Gastroesophageal sphincter (tissue), 4 donors: ENCODE measurements at regions not wholly inside any gene's neighbourhood (a gene's known extent, or its start where the extent isn't known, plus 50 kb on each side); places are given as distances from the start of the nearest gene placed in this dataset.
"Not testable (repeated sequence)": the region's sequence is repeated elsewhere in the genome, so short reads cannot be mapped to it uniquely, and the experiment has no call there.

Source experiments
- ATAC-seq: fragments of 150-250 bp; one replicate; pipeline ENCODE4 v1.9.1; 2016; ENCODE audit warnings: mild to moderate bottlenecking, moderate library complexity
- H3K27ac ChIP-seq, 4 donors: fragments of 200-600 bp; sonication (generic) in 3 of 4; 1 replicate in 3 of 4; 2 replicates in 1 of 4; pipeline ENCODE4 v1.5.1; 2016 to 2019
- H3K27me3 ChIP-seq: fragments of 200-600 bp; sonication (generic); one replicate; pipeline ENCODE4 v1.5.1; 2019
- H3K36me3 ChIP-seq, 2 donors: fragments of 200-600 bp; sonication (generic); one replicate each; pipeline ENCODE4 v1.5.1; 2019; ENCODE audit warnings: control low read depth in 1 of 2
- H3K4me1 ChIP-seq, 3 donors: fragments of 200-600 bp; sonication (generic); 1 replicate in 2 of 3; 2 replicates in 1 of 3; pipeline ENCODE4 v1.5.1; 2016 to 2019; ENCODE audit warnings: control low read depth in 2 of 3
- H3K4me3 ChIP-seq, 2 donors: fragments of 200-600 bp; sonication (generic); one replicate each; pipeline ENCODE4 v1.5.1; 2019; ENCODE audit warnings: mild to moderate bottlenecking in 1 of 2, moderate library complexity in 1 of 2
- H3K9me3 ChIP-seq, 3 donors: fragments of 200-600 bp; sonication (generic); one replicate each; pipeline ENCODE4 v1.5.1; 2017 to 2019; ENCODE audit warnings: control low read depth in 2 of 3
- EP300 ChIP-seq: sonication (generic); formaldehyde crosslinking; IDR thresholded peaks from one replicate; pipeline ENCODE4 v1.6.1; 2017; ENCODE audit warnings: antibody characterized with exemption, mild to moderate bottlenecking
- POLR2A ChIP-seq, 2 donors: fragments of 450-650 bp; IDR thresholded peaks; one replicate each; pipeline ENCODE4 v1.6.1; 2017; ENCODE audit warnings: antibody characterized with exemption in 2 of 2, mild to moderate bottlenecking in 2 of 2, moderate library complexity in 1 of 2
- POLR2AphosphoS5 ChIP-seq: sonication (generic); formaldehyde crosslinking; IDR thresholded peaks from one replicate; pipeline ENCODE4 v1.6.1; 2017; ENCODE audit warnings: antibody characterized with exemption
- WGBS, 2 donors: methylation state at CpG; one replicate each; pipeline ENCODE4 v1.1.5; 2018; ENCODE audit warnings: low coverage in 1 of 2; 5-methylcytosine and 5-hydroxymethylcytosine counted together
- TF ChIP-seq, protein P1 (sequence below), 4 experiments: fragments of 200-600 bp in 2 of 4; fragments of 450-650 bp in 2 of 4; sonication (generic) in 1 of 4; IDR thresholded peaks; one replicate each; pipeline ENCODE4 v1.5.1; 2017 to 2019; ENCODE audit warnings: antibody characterized with exemption in 4 of 4, mild to moderate bottlenecking in 2 of 4, moderate library complexity in 2 of 4

DNA sequence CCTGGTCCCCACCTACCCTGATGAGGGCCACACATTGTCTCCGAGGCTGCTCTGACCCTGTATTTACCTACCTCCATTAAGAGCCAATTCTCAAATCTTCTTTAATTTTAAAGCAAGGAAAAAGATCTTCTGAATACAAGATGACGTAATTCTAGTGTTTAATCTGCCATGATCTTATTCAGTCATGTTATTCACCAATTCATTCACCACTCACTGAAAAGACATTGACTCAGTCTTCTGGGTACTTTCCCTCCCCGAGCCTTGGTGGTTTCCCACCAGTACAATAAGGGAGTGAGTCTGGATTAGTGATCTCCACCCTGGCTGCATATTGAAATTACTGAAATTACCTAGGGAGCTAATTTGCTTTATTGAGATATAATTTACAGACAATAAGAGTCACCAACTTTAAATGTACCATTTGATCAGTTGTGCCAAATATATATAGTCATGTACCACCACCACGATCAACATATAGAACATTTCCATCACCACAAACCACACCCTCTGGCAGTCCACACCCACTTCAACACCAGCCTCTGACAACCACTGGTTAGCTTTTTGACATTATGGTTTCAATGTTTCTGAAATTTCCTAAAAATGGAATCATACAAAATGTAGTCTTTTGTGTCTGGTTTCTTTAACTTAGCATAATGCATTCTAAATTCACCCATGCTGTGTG lies 117.5 kb upstream of the UNC5B start:
- H3K36me3 ChIP-seq, result no peaks in the 10 kb centered on the region
- H3K27me3 ChIP-seq, result no peaks in the 10 kb centered on the region
- H3K4me1 ChIP-seq, result no peaks in the 10 kb centered on the region
- TF ChIP-seq EP300, result no peak
- no peak for TF ChIP-seq POLR2A (IDR thresholded peaks at IDR 0.05)
- ATAC-seq, result no peak
- no peak overlapping the region for H3K27ac ChIP-seq
- no peaks in the 10 kb centered on the region for H3K9me3 ChIP-seq
- 69 to 85% methylated on average over 4 of the region's 4 CpGs for WGBS, 2 donors
- H3K4me3 ChIP-seq, result no peak overlapping the region

DNA sequence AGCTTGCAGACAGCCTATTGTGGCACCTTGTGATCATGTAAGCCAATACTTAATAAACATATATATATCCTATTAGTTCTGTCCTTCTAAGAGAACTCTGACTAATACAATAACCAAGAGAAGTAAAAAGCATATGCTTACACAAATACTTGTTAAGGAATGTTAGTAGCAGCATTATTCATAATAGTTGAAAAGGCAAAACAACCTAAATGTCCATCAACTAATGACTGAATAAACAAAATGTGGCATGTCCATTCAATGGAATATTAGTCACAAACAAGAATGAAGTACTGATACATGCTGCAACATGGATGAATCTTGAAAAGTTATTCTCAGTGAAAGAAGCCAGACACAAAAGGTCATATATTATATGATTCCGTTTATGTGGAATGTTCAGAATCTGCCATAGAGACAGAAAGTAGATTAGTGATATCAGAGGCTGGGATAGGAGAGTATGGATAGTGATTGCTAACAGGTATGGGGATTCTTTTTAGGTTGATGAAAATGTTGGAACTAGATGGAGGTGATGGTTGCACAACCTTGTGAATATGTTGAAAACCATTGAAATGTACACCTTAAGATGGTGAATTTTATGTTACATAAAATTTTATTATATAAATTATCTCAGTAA lies 112.5 kb upstream of the UNC5B start:
- Histone ChIP-seq H3K27me3 (no peaks in the 10 kb centered on the region), H3K9me3 (no peaks in the 10 kb centered on the region), H3K4me3 (no peak overlapping the region), H3K36me3 (no peaks in the 10 kb centered on the region), H3K4me1 (no peaks in the 10 kb centered on the region), H3K27ac (no peak overlapping the region)
- no peak for ATAC-seq
- 18 to 38% methylated on average over 1 of the region's 1 CpG for WGBS, 2 donors
- TF ChIP-seq POLR2A (IDR thresholded peaks at IDR 0.05), result no peak
- no peak for TF ChIP-seq POLR2AphosphoS5
- TF ChIP-seq, protein P1, sequence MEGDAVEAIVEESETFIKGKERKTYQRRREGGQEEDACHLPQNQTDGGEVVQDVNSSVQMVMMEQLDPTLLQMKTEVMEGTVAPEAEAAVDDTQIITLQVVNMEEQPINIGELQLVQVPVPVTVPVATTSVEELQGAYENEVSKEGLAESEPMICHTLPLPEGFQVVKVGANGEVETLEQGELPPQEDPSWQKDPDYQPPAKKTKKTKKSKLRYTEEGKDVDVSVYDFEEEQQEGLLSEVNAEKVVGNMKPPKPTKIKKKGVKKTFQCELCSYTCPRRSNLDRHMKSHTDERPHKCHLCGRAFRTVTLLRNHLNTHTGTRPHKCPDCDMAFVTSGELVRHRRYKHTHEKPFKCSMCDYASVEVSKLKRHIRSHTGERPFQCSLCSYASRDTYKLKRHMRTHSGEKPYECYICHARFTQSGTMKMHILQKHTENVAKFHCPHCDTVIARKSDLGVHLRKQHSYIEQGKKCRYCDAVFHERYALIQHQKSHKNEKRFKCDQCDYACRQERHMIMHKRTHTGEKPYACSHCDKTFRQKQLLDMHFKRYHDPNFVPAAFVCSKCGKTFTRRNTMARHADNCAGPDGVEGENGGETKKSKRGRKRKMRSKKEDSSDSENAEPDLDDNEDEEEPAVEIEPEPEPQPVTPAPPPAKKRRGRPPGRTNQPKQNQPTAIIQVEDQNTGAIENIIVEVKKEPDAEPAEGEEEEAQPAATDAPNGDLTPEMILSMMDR (IDR thresholded peaks at IDR 0.05), result no peak
- no peak for TF ChIP-seq EP300

DNA sequence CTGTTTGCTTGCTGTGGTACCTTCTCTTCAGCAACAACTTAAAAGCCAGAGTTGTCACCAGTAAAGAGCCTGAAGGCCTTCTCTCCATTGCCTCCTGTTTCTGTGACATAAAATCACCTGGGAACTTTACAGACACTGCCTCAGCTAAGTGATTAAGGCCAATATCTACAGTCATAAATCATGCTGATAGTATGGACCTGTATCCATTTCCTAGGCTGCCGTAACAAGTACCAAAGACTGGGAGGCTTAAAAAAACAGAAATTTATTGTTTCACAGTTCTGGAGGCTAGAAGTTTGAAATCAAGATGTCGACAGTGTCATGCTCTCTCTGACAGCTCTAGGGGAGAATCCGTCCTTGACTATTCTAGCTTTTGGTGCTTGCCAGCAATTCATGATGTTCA lies 108.4 kb upstream of the UNC5B start:
- H3K36me3 ChIP-seq, result no peaks in the 10 kb centered on the region
- H3K27me3 ChIP-seq, result no peaks in the 10 kb centered on the region
- no peak overlapping the region for H3K27ac ChIP-seq
- WGBS, 2 donors, result 68 to 94% methylated on average over 3 of the region's 3 CpGs
- no peak for TF ChIP-seq EP300
- no peak for TF ChIP-seq POLR2AphosphoS5
- TF ChIP-seq POLR2A (IDR thresholded peaks at IDR 0.05), result no peak
- H3K9me3 ChIP-seq, result no peaks in the 10 kb centered on the region
- no peak for ATAC-seq
- no peak overlapping the region for H3K4me3 ChIP-seq
- no peaks in the 10 kb centered on the region for H3K4me1 ChIP-seq

DNA sequence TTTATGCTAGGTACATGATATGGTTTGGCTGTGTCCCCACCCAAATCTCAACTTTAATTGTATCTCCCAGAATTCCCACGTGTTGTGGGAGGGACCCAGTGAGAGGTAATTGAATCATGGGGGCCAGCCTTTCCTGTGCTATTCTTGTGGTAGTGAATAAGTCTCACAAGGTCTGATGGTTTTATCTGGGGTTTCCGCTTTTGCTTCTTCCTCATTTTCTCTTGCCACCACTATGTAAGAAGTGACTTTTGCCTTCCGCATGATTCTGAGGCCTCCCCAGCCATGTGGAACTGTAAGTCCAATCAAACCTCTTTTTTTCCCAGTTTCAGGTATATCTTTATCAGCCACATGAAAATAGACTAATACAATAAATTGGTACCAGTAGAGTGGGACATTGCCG lies 106.2 kb upstream of the UNC5B start:
- not testable (repeated sequence) for ATAC-seq

DNA sequence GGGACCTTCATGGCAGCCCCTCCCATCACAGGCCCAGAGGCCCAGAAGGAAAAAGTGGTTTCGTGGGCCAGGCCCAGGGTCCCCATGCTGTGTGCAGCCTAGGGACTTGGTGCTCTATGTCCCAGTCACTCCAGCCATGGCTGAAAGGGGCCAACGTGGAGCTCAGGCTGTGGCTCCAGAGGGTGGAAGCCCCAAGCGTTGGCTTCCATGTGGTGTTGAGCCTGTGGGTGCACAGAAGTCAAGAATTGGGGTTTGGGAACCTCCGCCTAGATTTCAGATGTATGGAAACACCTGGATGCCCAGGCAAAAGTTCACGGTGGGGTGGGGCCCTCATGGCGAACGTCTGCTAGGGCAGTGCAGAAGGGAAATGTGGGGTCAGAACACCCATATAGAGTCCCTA lies 105.3 kb upstream of the UNC5B start:
- not testable (repeated sequence) for H3K36me3 ChIP-seq, H3K4me1 ChIP-seq, H3K27ac ChIP-seq, H3K4me3 ChIP-seq, H3K27me3 ChIP-seq, ATAC-seq
- peaks cover 0 to 10% (median 0%) of the 10 kb centered on the region in 3 donors for H3K9me3 ChIP-seq
- no CpG with 5 or more reads among the region's 7 CpGs for WGBS, 2 donors

More for the DNA sequence above, 106.2 kb upstream of the UNC5B start:
- not testable (repeated sequence) for H3K4me3 ChIP-seq, H3K36me3 ChIP-seq, H3K4me1 ChIP-seq, H3K27ac ChIP-seq, H3K9me3 ChIP-seq, H3K27me3 ChIP-seq
- 80 to 90% methylated on average over 4 of the region's 4 CpGs for WGBS, 2 donors

DNA sequence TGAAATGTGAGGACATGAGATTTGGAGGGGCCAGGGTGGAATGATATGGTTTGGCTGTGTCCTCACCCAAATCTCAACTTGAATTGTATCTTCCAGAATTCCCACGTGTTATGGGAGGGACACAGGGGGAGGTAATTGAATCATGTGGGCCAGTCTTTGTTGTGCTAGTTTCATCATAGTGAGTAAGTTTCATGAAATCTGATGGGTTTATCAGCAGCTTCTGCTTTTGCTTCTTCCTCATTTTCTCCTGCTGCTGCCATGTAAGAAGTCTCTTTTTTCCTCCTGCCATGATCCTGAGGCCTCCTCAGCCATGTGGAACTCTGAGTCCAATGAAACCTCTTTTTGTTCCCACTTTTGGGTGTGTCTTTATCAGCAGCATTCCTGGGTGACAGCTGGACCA lies 104.3 kb upstream of the UNC5B start:
- H3K27ac ChIP-seq, H3K27me3 ChIP-seq, H3K36me3 ChIP-seq, H3K4me1 ChIP-seq, H3K4me3 ChIP-seq, ATAC-seq: not testable (repeated sequence)
- peaks cover 0 to 10% (median 0%) of the 10 kb centered on the region in 3 donors for H3K9me3 ChIP-seq
- WGBS, 2 donors, result 63 to 86% methylated on average over 1 of the region's 1 CpG

DNA sequence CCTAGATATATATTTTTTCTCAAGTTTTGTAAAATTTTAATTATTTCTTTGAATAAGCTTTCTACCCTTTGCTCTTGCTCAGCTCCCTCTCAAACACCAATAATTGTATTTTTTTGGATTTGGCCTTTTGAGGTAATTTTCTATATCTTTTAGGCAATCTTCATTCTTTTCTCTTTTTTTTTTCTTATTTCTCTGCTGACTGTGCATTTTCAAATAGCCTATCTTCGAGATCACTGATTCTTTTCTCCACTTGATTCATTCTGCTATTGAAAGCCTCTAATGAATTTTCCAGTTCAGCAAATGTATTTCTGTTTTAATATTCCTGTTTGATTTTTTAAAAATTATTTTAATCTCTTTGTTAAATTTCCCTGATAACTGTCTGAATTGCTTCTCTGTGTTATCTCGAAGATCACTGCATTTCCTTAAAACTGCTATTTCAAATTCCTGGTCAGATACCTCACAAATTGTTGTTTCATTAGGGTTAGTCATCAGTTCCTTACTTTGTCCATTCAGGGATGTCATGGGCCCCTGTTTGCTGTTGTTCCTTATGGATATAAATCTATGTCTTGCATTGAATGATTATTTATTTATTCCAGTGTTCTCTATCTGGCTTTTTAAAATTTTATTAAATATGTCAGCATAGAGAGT lies 100.1 kb upstream of the UNC5B start:
- no peak for ATAC-seq
- 80 to 93% methylated on average over 2 of the region's 2 CpGs for WGBS, 2 donors
- no peak overlapping the region for H3K4me3 ChIP-seq
- no peaks in the 10 kb centered on the region for H3K36me3 ChIP-seq
- H3K4me1 ChIP-seq, result no peaks in the 10 kb centered on the region
- no peak overlapping the region for H3K27ac ChIP-seq
- peaks cover 0 to 31% (median 0%) of the 10 kb centered on the region in 3 donors for H3K9me3 ChIP-seq
- no peaks in the 10 kb centered on the region for H3K27me3 ChIP-seq
- TF ChIP-seq EP300 (no peak), POLR2AphosphoS5 (no peak), POLR2A (IDR thresholded peaks at IDR 0.05) (no peak)
- TF ChIP-seq, protein P1 (IDR thresholded peaks at IDR 0.05), result no peak
